PC-3 (cell line): ENCODE measurements at regions not wholly inside any gene's neighbourhood (a gene's known extent, or its start where the extent isn't known, plus 50 kb on each side); places are given as distances from the start of the nearest gene placed in this dataset.

Experiments used
- EZH2phosphoT487 ChIP-seq: fragments of 300-600 bp; sonication (generic); IDR thresholded peaks from 2 replicates; pipeline ENCODE4 v1.6.1; 2018; ENCODE audit warnings: mild to moderate bottlenecking, antibody characterized with exemption, low read length, borderline replicate concordance
- TF ChIP-seq, protein P1 (sequence below): fragments of 300-600 bp; sonication (generic); conservative IDR thresholded peaks from 2 replicates; pipeline ENCODE4 v1.5.1; 2017; ENCODE audit warnings: antibody characterized with exemption, low read depth, mild to moderate bottlenecking, low read length

- no peak for TF ChIP-seq EZH2phosphoT487
- TF ChIP-seq, protein P1, sequence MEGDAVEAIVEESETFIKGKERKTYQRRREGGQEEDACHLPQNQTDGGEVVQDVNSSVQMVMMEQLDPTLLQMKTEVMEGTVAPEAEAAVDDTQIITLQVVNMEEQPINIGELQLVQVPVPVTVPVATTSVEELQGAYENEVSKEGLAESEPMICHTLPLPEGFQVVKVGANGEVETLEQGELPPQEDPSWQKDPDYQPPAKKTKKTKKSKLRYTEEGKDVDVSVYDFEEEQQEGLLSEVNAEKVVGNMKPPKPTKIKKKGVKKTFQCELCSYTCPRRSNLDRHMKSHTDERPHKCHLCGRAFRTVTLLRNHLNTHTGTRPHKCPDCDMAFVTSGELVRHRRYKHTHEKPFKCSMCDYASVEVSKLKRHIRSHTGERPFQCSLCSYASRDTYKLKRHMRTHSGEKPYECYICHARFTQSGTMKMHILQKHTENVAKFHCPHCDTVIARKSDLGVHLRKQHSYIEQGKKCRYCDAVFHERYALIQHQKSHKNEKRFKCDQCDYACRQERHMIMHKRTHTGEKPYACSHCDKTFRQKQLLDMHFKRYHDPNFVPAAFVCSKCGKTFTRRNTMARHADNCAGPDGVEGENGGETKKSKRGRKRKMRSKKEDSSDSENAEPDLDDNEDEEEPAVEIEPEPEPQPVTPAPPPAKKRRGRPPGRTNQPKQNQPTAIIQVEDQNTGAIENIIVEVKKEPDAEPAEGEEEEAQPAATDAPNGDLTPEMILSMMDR = no peak
Measured at GRCh38 chr4:11216520-11216919, 212.2 kb downstream of the HS3ST1 start.
